GM19397 (cell line): ENCODE measurements at regions not wholly inside any gene's neighbourhood (a gene's known extent, or its start where the extent isn't known, plus 50 kb on each side); places are given as distances from the start of the nearest gene placed in this dataset.

Source experiments
- ATAC-seq: cut with Tn5 transposase; IDR thresholded peaks from one replicate; pipeline ENCODE4 v1.9.1; 2021; ENCODE audit warnings: mild to moderate bottlenecking, moderate library complexity; ENCODE audit not compliant: unreplicated experiment

- no peak for ATAC-seq
Observed at GRCh38 chr6:140044626-140045025, 670.2 kb upstream of the CITED2 start.

DNA sequence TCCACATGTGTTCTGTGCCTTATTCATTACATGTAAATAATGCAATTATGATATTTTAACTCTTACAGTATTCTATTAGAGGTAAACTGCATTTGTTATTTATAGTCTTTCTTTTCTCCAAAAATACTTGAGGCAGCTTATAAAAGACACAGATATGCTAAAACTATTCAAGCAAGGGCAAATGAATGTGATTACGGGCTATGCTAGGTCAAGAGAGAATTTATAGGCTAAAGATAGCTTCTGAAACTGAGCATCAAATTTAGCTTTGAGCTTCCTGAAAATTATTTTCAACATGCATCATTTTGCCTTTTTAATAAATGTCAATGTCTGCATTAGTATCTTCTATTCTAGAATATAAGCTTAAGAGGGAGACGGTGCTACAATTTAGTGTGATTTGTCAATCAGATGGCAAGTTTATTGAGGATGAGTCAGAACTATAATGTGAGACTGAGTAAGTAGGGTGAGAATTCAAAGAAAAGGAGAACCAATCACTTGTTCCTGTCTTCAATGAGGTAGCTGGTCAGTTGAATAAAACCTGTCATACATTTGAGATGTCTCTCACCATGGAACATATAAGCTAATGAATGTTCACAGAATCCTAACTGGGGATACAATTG lies 669.4 kb upstream of the CITED2 start:
- no peak for ATAC-seq

DNA sequence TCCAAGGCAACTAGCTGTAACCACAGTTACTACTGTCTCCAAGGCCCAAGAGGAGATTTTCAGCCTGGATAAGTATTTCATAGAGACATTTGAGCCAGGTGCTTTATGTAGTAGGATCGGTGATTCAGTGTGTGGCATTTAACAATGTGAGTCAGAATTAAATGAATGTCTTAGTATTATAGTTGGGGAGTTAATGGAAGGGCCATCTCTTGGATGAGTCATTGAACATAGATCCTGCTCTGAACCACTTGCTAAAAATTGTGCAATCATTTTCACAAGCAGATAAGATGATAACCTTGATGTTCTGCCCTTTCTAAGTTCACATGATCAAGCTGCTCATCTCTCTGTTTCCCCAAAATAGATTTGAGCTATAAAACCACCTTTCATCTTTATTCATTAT lies 668.9 kb upstream of the CITED2 start:
- ATAC-seq, result no peak

DNA sequence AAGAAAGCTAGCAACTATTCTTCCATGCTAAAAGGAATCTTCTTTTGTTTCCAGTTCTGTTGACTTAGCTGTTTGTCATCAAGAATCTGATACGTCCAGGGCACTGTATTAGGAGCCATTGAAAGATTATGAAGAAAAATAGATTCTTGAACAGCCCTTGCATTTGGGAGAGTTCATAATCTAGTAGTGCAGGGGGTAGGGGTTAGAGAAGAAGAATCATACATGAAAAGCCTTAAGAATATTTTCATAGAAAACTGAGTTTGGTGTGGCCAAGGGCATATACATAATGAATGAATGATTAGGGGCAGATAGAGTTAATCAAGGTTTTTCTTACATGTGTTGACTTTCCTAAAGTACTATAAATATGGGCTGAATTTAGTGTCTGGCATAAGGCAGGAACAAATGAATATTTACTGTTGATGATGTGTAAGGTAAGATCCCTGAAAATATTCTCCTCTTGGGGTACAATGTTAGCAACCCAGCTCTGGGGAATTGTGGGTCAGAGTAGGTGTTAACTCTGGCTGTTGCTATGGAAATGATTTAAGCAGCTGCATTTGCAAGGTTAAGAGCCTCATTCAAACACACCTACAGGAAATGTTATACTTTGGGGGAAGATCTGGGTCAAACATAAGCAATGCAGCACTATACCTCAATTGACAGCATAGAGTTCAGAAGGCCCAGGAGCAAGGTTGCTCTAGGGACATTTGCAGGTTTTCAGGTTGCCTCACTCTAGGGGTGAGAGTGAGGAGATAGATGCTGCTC lies 667.3 kb upstream of the CITED2 start:
- ATAC-seq, result no peak

GRCh38 chr6:140041056-140041455 lies 666.6 kb upstream of the CITED2 start:
- ATAC-seq, result no peak

- ATAC-seq, result no peak
Observed at GRCh38 chr6:140040396-140040795, 665.9 kb upstream of the CITED2 start.

DNA sequence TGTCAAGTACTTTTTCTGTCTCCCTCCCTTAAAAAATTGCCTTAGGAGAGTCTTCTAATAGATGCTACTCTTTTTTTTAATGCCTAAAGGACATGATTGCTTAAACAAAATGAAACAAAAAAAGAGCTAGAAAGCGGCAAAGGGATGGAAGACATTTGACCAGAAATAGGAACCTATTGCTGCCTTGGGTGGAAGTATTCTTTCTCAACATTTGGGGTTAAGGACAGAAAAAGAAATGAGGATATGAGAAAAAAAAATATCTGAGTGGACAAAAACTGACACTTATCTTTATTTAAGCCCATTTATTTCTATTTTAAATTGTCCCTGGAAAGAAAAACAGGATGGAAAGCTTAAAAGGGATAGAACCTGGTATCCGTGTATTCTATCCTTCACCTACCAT lies 664.9 kb upstream of the CITED2 start:
- no peak for ATAC-seq

- ATAC-seq, result no peak
Observed at GRCh38 chr6:140036196-140036595, 661.7 kb upstream of the CITED2 start.

GRCh38 chr6:140032189-140032588 lies 657.7 kb upstream of the CITED2 start:
- ATAC-seq, result no peak

DNA sequence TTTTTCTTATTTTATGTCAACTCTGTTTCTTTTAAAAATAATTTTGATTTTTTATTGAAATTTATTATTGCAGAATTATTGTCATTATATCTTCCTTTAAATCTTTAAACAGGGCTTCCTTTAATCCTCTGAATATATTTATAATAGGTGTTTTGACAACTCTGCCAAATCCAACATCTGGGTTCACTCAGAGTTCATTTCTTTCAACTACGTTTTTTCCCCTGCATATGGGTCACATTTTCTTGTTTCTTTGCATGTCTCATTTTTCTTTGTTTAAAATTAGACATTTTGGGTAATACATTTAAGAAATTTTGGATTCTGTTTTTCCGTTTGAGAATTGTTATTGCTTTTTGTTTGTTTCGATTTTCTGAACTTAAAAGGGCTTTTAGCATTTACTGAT lies 655.1 kb upstream of the CITED2 start:
- no peak for ATAC-seq

DNA sequence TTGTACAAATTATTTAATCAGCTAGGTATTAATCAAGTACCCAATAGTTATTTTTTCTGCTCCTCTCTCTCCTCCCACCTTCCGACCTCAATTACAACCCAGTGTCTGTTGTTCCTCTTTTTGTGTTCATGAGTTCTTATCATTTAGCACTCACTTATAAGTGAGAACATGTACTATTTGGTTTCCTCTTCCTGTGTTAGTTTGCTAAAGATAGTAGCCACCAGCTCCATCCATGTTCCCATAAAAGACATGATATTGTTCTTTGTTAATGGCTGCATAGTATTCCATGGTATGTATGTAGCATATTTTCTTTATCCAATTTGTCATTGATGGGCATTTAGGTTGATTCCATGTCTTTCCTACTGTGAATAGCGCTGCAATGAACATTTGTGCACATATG lies 652.8 kb upstream of the CITED2 start:
- no peak for ATAC-seq

DNA sequence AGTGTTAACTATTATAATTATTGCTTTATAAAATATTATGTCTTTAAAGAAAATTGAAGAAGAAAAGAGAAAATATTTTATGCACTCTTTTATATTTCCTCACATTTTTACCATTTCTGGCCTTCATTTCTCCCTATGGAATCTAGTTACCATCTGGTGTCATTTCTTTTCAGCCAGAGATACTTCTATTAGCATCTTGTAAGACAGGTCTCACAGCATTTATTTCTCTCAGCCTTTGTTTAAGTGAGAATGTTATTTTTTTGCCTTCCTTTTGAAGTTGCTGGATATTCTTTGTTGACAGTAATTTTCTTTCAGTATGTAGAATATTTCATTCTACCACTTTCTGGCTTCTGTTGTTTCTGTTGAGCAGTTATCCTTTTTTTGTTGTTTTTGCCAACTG lies 652.1 kb upstream of the CITED2 start:
- ATAC-seq, result no peak

- ATAC-seq, result no peak
Observed at GRCh38 chr6:140025171-140025570, 650.7 kb upstream of the CITED2 start.

- no peak for ATAC-seq
Observed at GRCh38 chr6:140020207-140020791, 645.9 kb upstream of the CITED2 start.

DNA sequence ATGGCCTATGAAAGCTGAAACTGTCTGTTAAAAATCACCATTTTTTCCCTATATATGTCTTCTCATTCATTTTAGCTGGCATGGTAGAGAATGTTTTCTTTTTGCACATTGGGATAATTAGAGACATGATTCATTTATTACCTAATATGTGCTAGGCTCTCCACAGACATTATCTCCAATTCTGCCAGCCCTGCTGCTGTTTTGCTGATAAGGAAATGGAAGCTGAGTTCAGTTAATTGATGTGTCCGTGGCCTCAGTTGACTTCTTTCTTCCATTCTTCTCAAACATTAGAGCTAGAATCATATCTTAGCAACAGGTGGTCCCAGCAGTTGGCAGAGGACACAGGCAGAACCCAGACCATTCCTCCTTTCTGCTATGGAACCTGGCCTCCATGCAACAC lies 644.1 kb upstream of the CITED2 start:
- no peak for ATAC-seq

DNA sequence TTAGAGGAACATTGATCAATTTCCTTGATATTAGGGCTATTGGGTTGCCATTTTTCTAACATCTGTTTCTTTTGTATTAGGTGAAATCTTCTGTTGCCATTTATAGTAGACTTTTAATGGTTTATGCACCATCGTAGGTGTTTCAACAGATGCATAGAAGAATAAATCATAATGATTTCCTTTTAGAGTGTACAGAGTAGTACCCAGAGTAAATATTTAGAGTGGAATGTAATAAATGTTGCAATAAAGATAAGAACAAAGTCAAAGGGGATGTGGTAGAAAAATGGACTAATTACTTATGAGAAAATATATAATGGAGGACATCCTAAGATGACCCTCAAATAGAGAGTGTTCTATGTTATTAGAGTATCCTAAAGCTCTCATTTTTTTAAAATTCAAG lies 643.0 kb upstream of the CITED2 start:
- no peak for ATAC-seq

DNA sequence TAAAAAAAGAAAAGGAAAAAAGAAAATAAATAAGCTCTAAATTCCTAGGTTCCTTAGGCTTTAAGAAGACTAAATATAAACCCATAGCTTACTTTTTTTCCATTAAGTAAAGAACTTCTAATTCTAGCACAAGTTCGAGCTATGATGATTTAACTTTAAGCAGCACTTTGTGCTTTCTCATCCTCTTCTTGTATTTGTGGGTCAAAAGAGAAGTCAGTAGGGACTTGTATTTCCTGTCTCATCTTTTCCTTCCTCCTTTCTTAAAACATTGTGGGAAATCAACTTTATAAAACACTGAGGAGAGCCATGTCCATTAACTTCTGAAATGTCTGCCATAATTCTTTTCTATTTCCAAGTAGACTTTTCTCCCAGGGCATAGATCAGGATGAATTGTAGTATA lies 637.7 kb upstream of the CITED2 start:
- no peak for ATAC-seq

- no peak for ATAC-seq
Observed at GRCh38 chr6:140011537-140011936, 637.1 kb upstream of the CITED2 start.

- ATAC-seq, result no peak
Observed at GRCh38 chr6:140009286-140009685, 634.8 kb upstream of the CITED2 start.

DNA sequence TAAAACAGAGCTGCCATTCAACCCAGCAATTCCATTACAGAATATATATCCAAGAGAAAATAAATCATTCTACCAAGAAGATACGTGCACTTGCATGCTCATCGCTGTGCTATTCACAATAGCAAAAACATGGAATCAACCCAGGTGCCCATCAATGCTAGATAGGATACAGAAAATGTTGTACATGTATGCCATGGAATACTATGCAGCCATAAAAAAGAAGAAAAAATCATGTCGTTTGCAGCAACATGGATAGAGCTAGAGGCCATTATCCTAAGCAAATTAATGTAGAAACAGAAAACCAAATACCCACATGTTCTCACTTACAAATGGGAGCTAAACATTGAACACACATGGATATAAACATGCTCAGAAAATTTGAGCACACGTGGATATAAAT lies 633.1 kb upstream of the CITED2 start:
- ATAC-seq, result no peak

DNA sequence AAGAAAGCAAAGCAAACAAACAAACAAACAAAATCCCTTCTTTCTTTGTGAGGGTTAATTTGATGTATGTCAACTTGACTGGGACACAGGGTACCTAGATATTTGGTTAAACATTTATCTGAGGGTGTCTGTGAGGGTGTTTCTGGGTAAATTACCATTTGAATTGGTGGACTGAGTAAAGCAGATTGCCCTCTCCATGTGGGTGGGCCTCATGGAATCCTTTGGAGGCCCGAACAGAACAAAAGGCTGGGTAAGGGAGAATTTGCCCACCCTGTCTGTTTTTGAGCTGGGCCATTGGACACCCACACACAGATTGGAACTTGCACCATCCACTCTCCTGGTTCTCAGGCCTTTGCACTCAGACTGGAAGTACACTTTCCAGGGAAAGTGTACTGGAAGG lies 628.8 kb upstream of the CITED2 start:
- no peak for ATAC-seq

DNA sequence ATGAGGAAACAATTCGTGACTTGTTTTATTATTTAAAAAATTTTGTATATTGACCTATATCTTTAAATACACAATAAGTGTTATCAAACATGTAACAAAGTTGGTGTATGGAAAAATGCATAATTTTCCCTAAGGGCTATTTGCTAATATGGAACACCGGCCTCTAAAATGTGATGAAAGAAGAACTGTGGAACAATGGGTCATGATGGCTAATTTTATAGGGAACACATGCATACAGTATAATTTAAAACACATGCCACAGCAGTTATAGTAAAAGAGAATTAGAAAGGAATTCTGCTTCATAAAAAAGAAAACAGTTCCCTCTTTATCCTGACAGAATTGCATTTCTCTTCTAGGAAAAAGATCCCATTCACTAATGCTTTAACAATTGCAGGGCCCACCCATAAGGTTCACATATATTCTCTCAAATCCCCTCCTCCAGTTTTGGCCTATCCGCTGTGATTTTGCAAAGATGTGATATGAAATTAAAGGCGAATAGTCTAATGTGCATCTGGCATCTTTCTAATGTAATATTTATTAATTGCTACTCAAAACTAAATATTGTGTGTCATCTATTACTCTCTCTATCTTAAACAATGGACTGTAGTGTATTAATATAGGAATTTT lies 628.1 kb upstream of the CITED2 start:
- ATAC-seq, result no peak
